ENCODE measurements at regions not wholly inside any gene's neighbourhood (a gene's known extent, or its start where the extent isn't known, plus 50 kb on each side); places are given as distances from the start of the nearest gene placed in this dataset.

- no peaks in the 10 kb centered on the region for H3K36me3 ChIP-seq (ENCODE audit: insufficient read depth, low read length)
- TF ChIP-seq CTCF (conservative IDR thresholded peaks at IDR 0.05; ENCODE audit: low read length) (no peak), EZH2phosphoT487 (IDR thresholded peaks at IDR 0.05; ENCODE audit: borderline replicate concordance, low read depth, low read length) (no peak)
- no peak overlapping the region for H2AFZ ChIP-seq (ENCODE audit: low read length)
- no peak overlapping the region for H3K27ac ChIP-seq (ENCODE audit: low read depth, low read length, poor library complexity, severe bottlenecking)
- intact Hi-C loops (cut with micrococcal nuclease; ENCODE audit: unreplicated experiment), result no loop called here
- H3K4me3 ChIP-seq (ENCODE audit: low read depth, low read length, poor library complexity, severe bottlenecking), result no peak overlapping the region
- no TSS peak for BruUV-seq (replicated peaks)
- ChIA-PET POLR2A (no interaction called here), CTCF (ENCODE audit: unreplicated experiment) (no interaction called here)
- no peaks in the 10 kb centered on the region for H4K20me1 ChIP-seq (ENCODE audit: insufficient read depth, low read length)
- H3K9me2 ChIP-seq (ENCODE audit: insufficient read depth, low read length), result no peaks in the 10 kb centered on the region
- DNase-seq (ENCODE audit: low spot score), result no peak
- H3K4me1 ChIP-seq (ENCODE audit: insufficient read depth, low read length, poor library complexity, severe bottlenecking), result no peaks in the 10 kb centered on the region
- no peaks in the 10 kb centered on the region for H3K9me3 ChIP-seq (ENCODE audit: low read length)
- H3K4me2 ChIP-seq (ENCODE audit: low read length), result no peak overlapping the region
- no peaks in the 10 kb centered on the region for H3K79me2 ChIP-seq (ENCODE audit: insufficient read depth, low read depth, low read length)
Observed at GRCh38 chr13:109873351-109874123, 87.2 kb upstream of the IRS2 start.

DNA sequence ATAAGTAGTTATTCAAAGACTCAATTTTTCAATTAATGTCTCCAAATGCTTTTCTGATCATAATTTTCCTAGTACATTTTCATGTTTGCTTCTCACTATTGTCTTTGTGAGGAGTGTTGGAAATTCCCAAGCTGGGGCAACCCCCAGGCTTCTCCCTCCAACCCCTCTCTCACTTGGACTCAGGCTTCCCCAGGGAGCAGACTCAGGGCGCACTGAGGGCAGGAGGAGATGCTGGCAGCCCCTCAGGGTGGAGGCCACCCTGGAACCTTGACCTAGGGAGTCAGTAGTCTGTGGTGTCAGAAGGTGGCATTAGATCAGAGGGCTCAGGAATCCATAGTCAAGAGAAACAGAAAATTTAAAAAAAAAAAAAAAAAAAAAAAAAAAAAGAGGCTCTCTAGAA lies 86.5 kb upstream of the IRS2 start:
- Histone ChIP-seq H3K4me1 (ENCODE audit: insufficient read depth, low read length, poor library complexity, severe bottlenecking) (no peaks in the 10 kb centered on the region), H3K9me3 (ENCODE audit: low read length) (no peaks in the 10 kb centered on the region), H3K36me3 (ENCODE audit: insufficient read depth, low read length) (no peaks in the 10 kb centered on the region), H3K79me2 (ENCODE audit: insufficient read depth, low read depth, low read length) (no peaks in the 10 kb centered on the region), H4K20me1 (ENCODE audit: insufficient read depth, low read length) (no peaks in the 10 kb centered on the region), H3K27ac (ENCODE audit: low read depth, low read length, poor library complexity, severe bottlenecking) (no peak overlapping the region), H3K4me3 (ENCODE audit: low read depth, low read length, poor library complexity, severe bottlenecking) (no peak overlapping the region), H2AFZ (ENCODE audit: low read length) (no peak overlapping the region), H3K9me2 (ENCODE audit: insufficient read depth, low read length) (no peaks in the 10 kb centered on the region), H3K4me2 (ENCODE audit: low read length) (no peak overlapping the region)
- TF ChIP-seq CTCF (conservative IDR thresholded peaks at IDR 0.05; ENCODE audit: low read length) (no peak), EZH2phosphoT487 (IDR thresholded peaks at IDR 0.05; ENCODE audit: borderline replicate concordance, low read depth, low read length) (no peak)
- ChIA-PET POLR2A (no interaction called here), CTCF (ENCODE audit: unreplicated experiment) (no interaction called here)
- intact Hi-C loops (cut with micrococcal nuclease; ENCODE audit: unreplicated experiment), result no loop called here
- no peak for DNase-seq (ENCODE audit: low spot score)
- BruUV-seq (replicated peaks), result no TSS peak

- DNase-seq (ENCODE audit: low spot score), result no peak
- Histone ChIP-seq H3K4me1 (ENCODE audit: insufficient read depth, low read length, poor library complexity, severe bottlenecking) (no peaks in the 10 kb centered on the region), H3K9me2 (ENCODE audit: insufficient read depth, low read length) (no peaks in the 10 kb centered on the region), H3K79me2 (ENCODE audit: insufficient read depth, low read depth, low read length) (no peaks in the 10 kb centered on the region), H3K4me2 (ENCODE audit: low read length) (no peak overlapping the region), H2AFZ (ENCODE audit: low read length) (no peak overlapping the region), H3K4me3 (ENCODE audit: low read depth, low read length, poor library complexity, severe bottlenecking) (no peak overlapping the region), H3K27ac (ENCODE audit: low read depth, low read length, poor library complexity, severe bottlenecking) (no peak overlapping the region), H3K9me3 (ENCODE audit: low read length) (no peaks in the 10 kb centered on the region), H3K36me3 (ENCODE audit: insufficient read depth, low read length) (no peaks in the 10 kb centered on the region), H4K20me1 (ENCODE audit: insufficient read depth, low read length) (no peaks in the 10 kb centered on the region)
- POLR2A ChIA-PET, result interaction anchor here (0.5 to 1.1 kb wide), 2 partner anchors 10 to 168 kb away, joined by 3 read pairs; no protein-coding TSS in a partner anchor
- intact Hi-C loops (cut with micrococcal nuclease; ENCODE audit: unreplicated experiment), result no loop called here
- TF ChIP-seq EZH2phosphoT487 (IDR thresholded peaks at IDR 0.05; ENCODE audit: borderline replicate concordance, low read depth, low read length), result no peak
- no peak for TF ChIP-seq CTCF (conservative IDR thresholded peaks at IDR 0.05; ENCODE audit: low read length)
- CTCF ChIA-PET (ENCODE audit: unreplicated experiment), result no interaction called here
- BruUV-seq (replicated peaks), result no TSS peak
Observed at GRCh38 chr13:109870696-109871370, 84.5 kb upstream of the IRS2 start.
